ENCODE measurements at regions not wholly inside any gene's neighbourhood (a gene's known extent, or its start where the extent isn't known, plus 50 kb on each side); places are given as distances from the start of the nearest gene placed in this dataset.
A peak's percentile ranks its signal among the peaks of the same experiment; 100 is the strongest.

DNA sequence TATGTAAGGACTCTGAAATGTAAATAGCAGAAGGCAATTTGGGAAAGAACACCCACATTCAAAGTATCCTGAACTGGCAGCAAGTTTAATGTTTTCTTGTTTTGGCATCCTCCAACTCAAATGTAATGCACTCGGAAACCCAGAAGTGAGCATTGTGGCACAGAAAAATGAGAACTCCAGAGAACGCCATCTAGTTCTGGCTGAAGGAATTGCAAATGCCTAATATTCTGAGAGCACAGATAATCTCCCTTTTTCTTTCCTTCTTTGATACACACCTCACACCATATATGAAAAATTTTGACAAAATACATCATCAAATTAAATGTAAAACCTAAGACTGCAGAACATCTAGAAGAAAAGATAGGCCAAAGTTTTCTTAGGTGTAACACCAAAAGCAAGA, 52.1 kb downstream of the PWWP3B start:
- H2BK120ac ChIP-seq (ENCODE audit: low read depth, low read length): no peak overlapping the region
- DNase-seq: no peak
- H2BK5ac ChIP-seq (ENCODE audit: low read depth, low read length, poor library complexity, severe bottlenecking): no peak overlapping the region
- H3K23ac ChIP-seq (ENCODE audit: low read length in 2 of 2): no peak overlapping the region
- H4K91ac ChIP-seq (ENCODE audit: low read length): no peak overlapping the region
- H3K4me2 ChIP-seq (ENCODE audit: low read length, poor library complexity, severe bottlenecking): no peak overlapping the region
- no peak overlapping the region for H3K9ac ChIP-seq (ENCODE audit: low read length)
- no peak overlapping the region for H2AK5ac ChIP-seq (ENCODE audit: low read length, severe bottlenecking)
- no peaks in the 10 kb centered on the region for H3K4me1 ChIP-seq (ENCODE audit: control insufficient read depth, insufficient read depth, low read depth, low read length)
- H3K4me3 ChIP-seq (ENCODE audit: insufficient read depth in 1 of 2, low read depth in 1 of 2, low read length in 2 of 2): no peak overlapping the region
- H2BK12ac ChIP-seq (ENCODE audit: low read length in 2 of 2): no peak overlapping the region
- no peak overlapping the region for H3K27ac ChIP-seq (ENCODE audit: low read length, poor library complexity, severe bottlenecking)
- H3K36me3 ChIP-seq (ENCODE audit: control insufficient read depth in 1 of 2, insufficient read depth in 2 of 2, low read depth in 1 of 2, low read length in 2 of 2): no peaks in the 10 kb centered on the region
- H2AFZ ChIP-seq (ENCODE audit: low read depth, low read length): no peak overlapping the region
- no peak overlapping the region for H3K14ac ChIP-seq (ENCODE audit: low read length in 2 of 2)
- no peaks in the 10 kb centered on the region for H3K9me3 ChIP-seq (ENCODE audit: control insufficient read depth, low read length)
- H4K8ac ChIP-seq (ENCODE audit: low read length): no peak overlapping the region
- peaks cover 0 to 8% of the 10 kb centered on the region in 2 experiments for H3K27me3 ChIP-seq (ENCODE audit: control insufficient read depth in 1 of 2, insufficient read depth in 1 of 2, low read length in 2 of 2)
- WGBS: 73% methylated on average over 2 of the region's 2 CpGs
- no peaks in the 10 kb centered on the region for H3K79me1 ChIP-seq (replicated peaks; ENCODE audit: low read length, poor library complexity, severe bottlenecking)
- no peak overlapping the region for H3K4ac ChIP-seq (ENCODE audit: low read depth in 1 of 2, low read length in 2 of 2)
- H3K18ac ChIP-seq (ENCODE audit: low read depth in 1 of 2, low read length in 2 of 2): no peak overlapping the region
- no peak overlapping the region for H2BK15ac ChIP-seq (ENCODE audit: low read depth, poor library complexity, severe bottlenecking)

DNA sequence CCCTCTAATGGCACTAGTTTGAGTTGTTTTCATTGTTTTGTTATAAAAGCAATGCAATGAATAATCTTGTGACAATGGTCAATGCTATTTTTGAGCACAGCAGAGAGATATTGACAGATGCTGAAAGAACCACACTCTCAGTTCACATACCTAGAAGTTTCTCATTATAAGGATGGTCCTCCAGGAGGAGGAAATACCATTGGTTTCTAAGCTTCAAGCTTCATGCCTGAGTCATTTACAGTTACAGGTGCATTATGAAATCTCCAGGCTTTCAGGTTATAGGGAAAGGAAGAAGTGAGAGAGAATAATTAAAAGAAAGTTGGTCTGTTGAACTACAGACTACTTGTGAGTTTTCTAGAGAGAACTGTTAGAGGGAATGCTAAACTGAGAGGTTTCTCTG, 75.3 kb downstream of the PWWP3B start:
- no peak overlapping the region for H2AK5ac ChIP-seq (ENCODE audit: low read length, severe bottlenecking)
- no peaks in the 10 kb centered on the region for H3K4me1 ChIP-seq (ENCODE audit: control insufficient read depth, insufficient read depth, low read depth, low read length)
- H3K27me3 ChIP-seq (ENCODE audit: control insufficient read depth in 1 of 2, insufficient read depth in 1 of 2, low read length in 2 of 2): peaks cover 0 to 3% of the 10 kb centered on the region in 2 experiments
- H2BK15ac ChIP-seq (ENCODE audit: low read depth, poor library complexity, severe bottlenecking): no peak overlapping the region
- H3K79me1 ChIP-seq (replicated peaks; ENCODE audit: low read length, poor library complexity, severe bottlenecking): no peaks in the 10 kb centered on the region
- no peak overlapping the region for H3K14ac ChIP-seq (ENCODE audit: low read length in 2 of 2)
- H3K18ac ChIP-seq (ENCODE audit: low read depth in 1 of 2, low read length in 2 of 2): no peak overlapping the region
- no peak overlapping the region for H3K27ac ChIP-seq (ENCODE audit: low read length, poor library complexity, severe bottlenecking)
- no peak overlapping the region for H2BK5ac ChIP-seq (ENCODE audit: low read depth, low read length, poor library complexity, severe bottlenecking)
- H3K9me3 ChIP-seq (ENCODE audit: control insufficient read depth, low read length): no peaks in the 10 kb centered on the region
- no peak overlapping the region for H3K4me3 ChIP-seq (ENCODE audit: insufficient read depth in 1 of 2, low read depth in 1 of 2, low read length in 2 of 2)
- H3K4ac ChIP-seq (ENCODE audit: low read depth in 1 of 2, low read length in 2 of 2): no peak overlapping the region
- no peak overlapping the region for H3K4me2 ChIP-seq (ENCODE audit: low read length, poor library complexity, severe bottlenecking)
- no peak overlapping the region for H4K91ac ChIP-seq (ENCODE audit: low read length)
- H4K8ac ChIP-seq (ENCODE audit: low read length): no peak overlapping the region
- no peak overlapping the region for H2AFZ ChIP-seq (ENCODE audit: low read depth, low read length)
- no peak overlapping the region for H2BK12ac ChIP-seq (ENCODE audit: low read length in 2 of 2)
- no peak overlapping the region for H3K23ac ChIP-seq (ENCODE audit: low read length in 2 of 2)
- no peaks in the 10 kb centered on the region for H3K36me3 ChIP-seq (ENCODE audit: control insufficient read depth in 1 of 2, insufficient read depth in 2 of 2, low read depth in 1 of 2, low read length in 2 of 2)
- H3K9ac ChIP-seq (ENCODE audit: low read length): no peak overlapping the region
- no peak for DNase-seq
- no peak overlapping the region for H2BK120ac ChIP-seq (ENCODE audit: low read depth, low read length)

DNA sequence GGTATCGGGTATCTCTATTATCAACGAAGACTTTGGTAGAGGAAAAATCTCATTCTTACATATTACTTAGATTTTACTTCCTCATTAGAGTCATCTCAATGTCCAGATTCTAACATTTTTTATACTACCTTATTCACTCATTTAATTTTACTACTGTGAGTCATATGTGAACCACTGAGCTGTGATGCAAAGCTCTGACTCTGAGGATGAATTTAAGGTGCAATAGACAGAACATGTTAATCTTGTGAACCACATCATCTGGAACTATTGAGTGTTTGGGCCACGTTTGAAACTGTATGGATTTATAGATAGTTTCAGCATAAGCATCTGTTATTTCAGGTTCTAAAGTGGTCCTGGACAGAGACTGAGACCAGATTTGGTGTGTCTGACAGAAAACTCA, 78.4 kb downstream of the PWWP3B start:
- no peak overlapping the region for H3K27ac ChIP-seq (ENCODE audit: low read length, poor library complexity, severe bottlenecking)
- peak; percentile 2 for DNase-seq
- no peak overlapping the region for H2BK5ac ChIP-seq (ENCODE audit: low read depth, low read length, poor library complexity, severe bottlenecking)
- no peak overlapping the region for H2BK12ac ChIP-seq (ENCODE audit: low read length in 2 of 2)
- no peaks in the 10 kb centered on the region for H3K79me1 ChIP-seq (replicated peaks; ENCODE audit: low read length, poor library complexity, severe bottlenecking)
- no peak overlapping the region for H2AFZ ChIP-seq (ENCODE audit: low read depth, low read length)
- H3K9me3 ChIP-seq (ENCODE audit: control insufficient read depth, low read length): no peaks in the 10 kb centered on the region
- H2BK15ac ChIP-seq (ENCODE audit: low read depth, poor library complexity, severe bottlenecking): no peak overlapping the region
- no peak overlapping the region for H3K4me3 ChIP-seq (ENCODE audit: insufficient read depth in 1 of 2, low read depth in 1 of 2, low read length in 2 of 2)
- H4K8ac ChIP-seq (ENCODE audit: low read length): no peak overlapping the region
- H3K27me3 ChIP-seq (ENCODE audit: control insufficient read depth in 1 of 2, insufficient read depth in 1 of 2, low read length in 2 of 2): peaks cover 0 to 3% of the 10 kb centered on the region in 2 experiments
- no peak overlapping the region for H3K4me2 ChIP-seq (ENCODE audit: low read length, poor library complexity, severe bottlenecking)
- no peak overlapping the region for H3K9ac ChIP-seq (ENCODE audit: low read length)
- H4K91ac ChIP-seq (ENCODE audit: low read length): no peak overlapping the region
- H3K4ac ChIP-seq (ENCODE audit: low read depth in 1 of 2, low read length in 2 of 2): no peak overlapping the region
- H3K23ac ChIP-seq (ENCODE audit: low read length in 2 of 2): no peak overlapping the region
- H3K36me3 ChIP-seq (ENCODE audit: control insufficient read depth in 1 of 2, insufficient read depth in 2 of 2, low read depth in 1 of 2, low read length in 2 of 2): no peaks in the 10 kb centered on the region
- WGBS: 33% methylated on average over 1 of the region's 3 CpGs
- H3K14ac ChIP-seq (ENCODE audit: low read length in 2 of 2): no peak overlapping the region
- H3K18ac ChIP-seq (ENCODE audit: low read depth in 1 of 2, low read length in 2 of 2): no peak overlapping the region
- no peak overlapping the region for H2AK5ac ChIP-seq (ENCODE audit: low read length, severe bottlenecking)
- H2BK120ac ChIP-seq (ENCODE audit: low read depth, low read length): no peak overlapping the region
- no peaks in the 10 kb centered on the region for H3K4me1 ChIP-seq (ENCODE audit: control insufficient read depth, insufficient read depth, low read depth, low read length)

DNA sequence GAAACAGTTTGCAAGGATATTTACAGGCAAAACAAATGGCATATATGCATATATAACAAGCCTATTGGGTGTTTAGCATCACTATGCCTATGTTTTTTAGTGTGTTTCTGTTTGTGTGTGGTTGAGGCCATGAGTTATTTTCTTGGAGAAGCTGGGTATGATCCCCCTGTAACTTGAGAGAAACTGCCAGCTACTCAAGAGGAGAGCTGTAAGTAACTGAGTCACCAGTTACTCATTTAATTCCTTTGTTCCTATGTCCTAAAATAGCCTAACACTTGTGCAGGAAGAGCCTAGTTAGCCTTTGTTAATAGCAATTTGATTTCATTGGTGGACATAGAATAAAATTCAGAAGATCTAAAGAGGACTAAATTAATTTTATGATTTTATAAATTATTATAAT, 79.1 kb downstream of the PWWP3B start:
- Histone ChIP-seq H2BK12ac (ENCODE audit: low read length in 2 of 2) (no peak overlapping the region), H3K4me3 (ENCODE audit: insufficient read depth in 1 of 2, low read depth in 1 of 2, low read length in 2 of 2) (no peak overlapping the region), H3K4me1 (ENCODE audit: control insufficient read depth, insufficient read depth, low read depth, low read length) (no peaks in the 10 kb centered on the region), H2AK5ac (ENCODE audit: low read length, severe bottlenecking) (no peak overlapping the region), H3K79me1 (replicated peaks; ENCODE audit: low read length, poor library complexity, severe bottlenecking) (no peaks in the 10 kb centered on the region), H4K91ac (ENCODE audit: low read length) (no peak overlapping the region), H3K14ac (ENCODE audit: low read length in 2 of 2) (no peak overlapping the region), H3K23ac (ENCODE audit: low read length in 2 of 2) (no peak overlapping the region), H3K27me3 (ENCODE audit: control insufficient read depth in 1 of 2, insufficient read depth in 1 of 2, low read length in 2 of 2) (peaks cover 0 to 3% of the 10 kb centered on the region in 2 experiments), H4K8ac (ENCODE audit: low read length) (no peak overlapping the region), H3K36me3 (ENCODE audit: control insufficient read depth in 1 of 2, insufficient read depth in 2 of 2, low read depth in 1 of 2, low read length in 2 of 2) (no peaks in the 10 kb centered on the region), H3K9me3 (ENCODE audit: control insufficient read depth, low read length) (no peaks in the 10 kb centered on the region), H3K27ac (ENCODE audit: low read length, poor library complexity, severe bottlenecking) (no peak overlapping the region), H2BK120ac (ENCODE audit: low read depth, low read length) (no peak overlapping the region), H3K18ac (ENCODE audit: low read depth in 1 of 2, low read length in 2 of 2) (no peak overlapping the region), H2BK15ac (ENCODE audit: low read depth, poor library complexity, severe bottlenecking) (no peak overlapping the region), H3K9ac (ENCODE audit: low read length) (no peak overlapping the region), H3K4ac (ENCODE audit: low read depth in 1 of 2, low read length in 2 of 2) (no peak overlapping the region), H2AFZ (ENCODE audit: low read depth, low read length) (no peak overlapping the region), H3K4me2 (ENCODE audit: low read length, poor library complexity, severe bottlenecking) (no peak overlapping the region), H2BK5ac (ENCODE audit: low read depth, low read length, poor library complexity, severe bottlenecking) (no peak overlapping the region)
- peak; percentile 41 for DNase-seq

All from mesenchymal stem cell (in vitro differentiated cells and primary cell).